RWPE2 (cell line): ENCODE measurements at regions not wholly inside any gene's neighbourhood (a gene's known extent, or its start where the extent isn't known, plus 50 kb on each side); places are given as distances from the start of the nearest gene placed in this dataset.

Experiments
- ATAC-seq: fragments of 200-7000 bp; cut with Tn5 transposase; 3 replicates; pipeline ENCODE4 v1.9.1; 2021; ENCODE audit warnings: low read depth
- DNase-seq: peaks from one replicate; pipeline ENCODE4 v3.0.0-alpha.2; 2020; ENCODE audit warnings: low spot score
- H3K27ac ChIP-seq: fragments of 450-650 bp; 2 replicates; pipeline ENCODE4 v1.5.1; 2017; ENCODE audit warnings: mild to moderate bottlenecking; ENCODE audit not compliant: poor library complexity, severe bottlenecking
- H3K27me3 ChIP-seq: fragments of 250-450 bp; sonication (Bioruptor Pico); 2 replicates; pipeline ENCODE4 v1.5.1; 2021; ENCODE audit warnings: mild to moderate bottlenecking, moderate library complexity; ENCODE audit not compliant: insufficient read depth, poor library complexity, severe bottlenecking
- H3K36me3 ChIP-seq: fragments of 250-450 bp; sonication (Bioruptor Pico); 2 replicates; pipeline ENCODE4 v1.5.1; 2020; ENCODE audit warnings: low read depth, mild to moderate bottlenecking, moderate library complexity
- H3K4me1 ChIP-seq: fragments of 250-450 bp; sonication (Bioruptor Pico); 2 replicates; pipeline ENCODE4 v1.5.1; 2021; ENCODE audit warnings: mild to moderate bottlenecking, moderate library complexity; ENCODE audit not compliant: insufficient read depth, poor library complexity, severe bottlenecking
- H3K4me3 ChIP-seq: fragments of 250-450 bp; sonication (Bioruptor Pico); 2 replicates; pipeline ENCODE4 v1.5.1; 2021; ENCODE audit warnings: mild to moderate bottlenecking, moderate library complexity; ENCODE audit not compliant: severe bottlenecking
- H3K9me3 ChIP-seq: fragments of 250-450 bp; sonication (Bioruptor Pico); 2 replicates; pipeline ENCODE4 v1.5.1; 2021; ENCODE audit warnings: mild to moderate bottlenecking, moderate library complexity; ENCODE audit not compliant: severe bottlenecking
- TF ChIP-seq, protein P1 (sequence below): fragments of 450-650 bp; IDR thresholded peaks from one replicate; pipeline ENCODE4 v1.5.1; 2017; ENCODE audit warnings: mild to moderate bottlenecking, moderate library complexity; ENCODE audit not compliant: poor library complexity, severe bottlenecking

DNA sequence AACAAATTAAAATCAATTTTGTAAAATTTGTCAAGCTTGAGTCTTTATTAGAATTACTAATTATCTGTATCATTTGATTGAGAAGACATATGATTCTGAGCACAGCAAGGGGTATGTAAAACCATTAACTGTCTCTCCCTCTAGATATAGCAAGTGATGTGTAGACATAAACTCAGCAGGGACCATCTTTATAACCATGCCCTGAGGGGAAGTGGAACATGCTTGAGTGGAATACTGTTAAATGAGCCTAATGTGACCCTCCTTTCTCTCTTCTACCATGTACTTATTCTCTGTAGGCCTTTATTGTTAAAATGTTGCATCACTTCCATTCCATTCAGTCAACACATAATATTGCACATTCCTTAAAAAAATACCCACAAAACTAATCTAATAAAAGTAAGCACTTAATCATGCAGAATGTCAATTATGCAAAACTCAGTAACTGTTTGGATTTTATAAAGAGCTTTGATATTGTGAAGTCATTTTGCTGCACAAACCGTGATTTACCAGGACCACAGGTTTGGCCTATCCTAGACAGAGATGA is 896.6 kb upstream of the MANEA start:
- peaks cover 12% of the 10 kb centered on the region for H3K4me1 ChIP-seq
- TF ChIP-seq, protein P1, sequence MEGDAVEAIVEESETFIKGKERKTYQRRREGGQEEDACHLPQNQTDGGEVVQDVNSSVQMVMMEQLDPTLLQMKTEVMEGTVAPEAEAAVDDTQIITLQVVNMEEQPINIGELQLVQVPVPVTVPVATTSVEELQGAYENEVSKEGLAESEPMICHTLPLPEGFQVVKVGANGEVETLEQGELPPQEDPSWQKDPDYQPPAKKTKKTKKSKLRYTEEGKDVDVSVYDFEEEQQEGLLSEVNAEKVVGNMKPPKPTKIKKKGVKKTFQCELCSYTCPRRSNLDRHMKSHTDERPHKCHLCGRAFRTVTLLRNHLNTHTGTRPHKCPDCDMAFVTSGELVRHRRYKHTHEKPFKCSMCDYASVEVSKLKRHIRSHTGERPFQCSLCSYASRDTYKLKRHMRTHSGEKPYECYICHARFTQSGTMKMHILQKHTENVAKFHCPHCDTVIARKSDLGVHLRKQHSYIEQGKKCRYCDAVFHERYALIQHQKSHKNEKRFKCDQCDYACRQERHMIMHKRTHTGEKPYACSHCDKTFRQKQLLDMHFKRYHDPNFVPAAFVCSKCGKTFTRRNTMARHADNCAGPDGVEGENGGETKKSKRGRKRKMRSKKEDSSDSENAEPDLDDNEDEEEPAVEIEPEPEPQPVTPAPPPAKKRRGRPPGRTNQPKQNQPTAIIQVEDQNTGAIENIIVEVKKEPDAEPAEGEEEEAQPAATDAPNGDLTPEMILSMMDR, result no peak
- H3K4me3 ChIP-seq, result no peak overlapping the region
- no peak for DNase-seq
- no peak for ATAC-seq
- H3K9me3 ChIP-seq, result no peaks in the 10 kb centered on the region
- no peak overlapping the region for H3K27ac ChIP-seq
- H3K27me3 ChIP-seq, result no peaks in the 10 kb centered on the region
- H3K36me3 ChIP-seq, result no peaks in the 10 kb centered on the region

DNA sequence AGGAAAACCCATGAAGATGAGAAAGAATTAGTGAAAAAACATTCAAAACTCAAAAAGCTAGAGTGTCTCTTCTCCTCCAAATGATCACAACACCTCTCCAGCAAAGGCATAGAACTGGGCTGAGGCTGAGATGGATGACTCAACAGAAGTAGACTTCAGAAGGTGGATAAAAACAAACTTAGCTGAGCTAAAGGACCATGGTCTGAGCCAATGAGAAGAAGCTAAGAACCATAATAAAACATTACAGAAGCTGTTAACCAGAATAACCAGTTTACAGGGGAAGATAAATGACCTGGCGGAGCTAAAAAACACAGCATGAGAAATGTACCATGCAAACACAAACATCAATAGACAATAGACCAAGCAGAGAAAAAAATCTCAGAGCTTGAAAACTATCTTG is 904.1 kb upstream of the MANEA start:
- no peaks in the 10 kb centered on the region for H3K27me3 ChIP-seq
- H3K36me3 ChIP-seq, result no peaks in the 10 kb centered on the region
- H3K4me1 ChIP-seq, result no peaks in the 10 kb centered on the region
- ATAC-seq (no peak), DNase-seq (no peak)
- H3K27ac ChIP-seq, result no peak overlapping the region
- TF ChIP-seq, protein P1, result no peak
- no peak overlapping the region for H3K4me3 ChIP-seq
- no peaks in the 10 kb centered on the region for H3K9me3 ChIP-seq

DNA sequence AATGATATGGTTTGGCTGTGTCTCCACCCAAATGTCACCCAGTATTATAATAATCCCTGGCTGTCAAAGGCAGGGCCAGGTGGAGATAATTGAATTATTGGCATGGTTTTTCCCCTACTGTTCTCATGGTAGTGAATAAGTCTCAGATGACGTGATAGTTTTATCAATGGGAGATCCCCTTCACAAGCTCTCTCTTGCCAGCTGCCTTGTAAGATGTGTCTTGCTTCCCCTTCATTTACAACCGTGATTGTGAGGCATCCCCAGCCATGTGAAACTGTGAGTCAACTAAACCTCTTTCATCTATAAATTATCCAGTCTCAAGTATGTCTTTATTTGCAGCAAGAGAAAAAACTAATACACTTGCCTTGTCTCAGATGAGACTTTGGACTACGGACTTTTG is 907.3 kb upstream of the MANEA start:
- no peaks in the 10 kb centered on the region for H3K9me3 ChIP-seq
- no peaks in the 10 kb centered on the region for H3K4me1 ChIP-seq
- no peak overlapping the region for H3K4me3 ChIP-seq
- TF ChIP-seq, protein P1, result no peak
- DNase-seq (no peak), ATAC-seq (no peak)
- no peaks in the 10 kb centered on the region for H3K27me3 ChIP-seq
- no peaks in the 10 kb centered on the region for H3K36me3 ChIP-seq
- H3K27ac ChIP-seq, result no peak overlapping the region

DNA sequence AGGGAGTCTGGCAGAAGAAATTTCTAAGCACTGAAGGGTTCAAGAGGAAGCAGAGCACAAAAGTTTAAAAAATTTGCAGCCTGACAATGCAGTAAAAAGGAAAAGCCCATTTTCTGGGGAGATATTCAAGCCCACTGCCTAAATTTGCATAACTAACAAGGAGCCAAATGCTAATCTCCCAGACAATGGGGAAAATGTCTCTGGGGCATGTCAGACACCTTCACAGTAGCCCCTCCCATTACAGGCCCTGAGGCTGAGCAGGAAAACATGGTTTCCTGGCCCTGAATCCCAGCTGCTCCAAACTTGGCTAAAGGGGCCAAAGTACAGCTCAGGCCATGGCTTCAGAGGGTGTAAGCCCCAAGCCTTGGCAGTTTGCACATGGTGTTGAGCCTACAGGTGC is 908.5 kb upstream of the MANEA start:
- no peaks in the 10 kb centered on the region for H3K27me3 ChIP-seq
- H3K36me3 ChIP-seq, result no peaks in the 10 kb centered on the region
- ATAC-seq (no peak), DNase-seq (no peak)
- TF ChIP-seq, protein P1, result no peak
- H3K4me1 ChIP-seq, result no peaks in the 10 kb centered on the region
- no peak overlapping the region for H3K4me3 ChIP-seq
- H3K9me3 ChIP-seq, result no peaks in the 10 kb centered on the region
- H3K27ac ChIP-seq, result no peak overlapping the region

DNA sequence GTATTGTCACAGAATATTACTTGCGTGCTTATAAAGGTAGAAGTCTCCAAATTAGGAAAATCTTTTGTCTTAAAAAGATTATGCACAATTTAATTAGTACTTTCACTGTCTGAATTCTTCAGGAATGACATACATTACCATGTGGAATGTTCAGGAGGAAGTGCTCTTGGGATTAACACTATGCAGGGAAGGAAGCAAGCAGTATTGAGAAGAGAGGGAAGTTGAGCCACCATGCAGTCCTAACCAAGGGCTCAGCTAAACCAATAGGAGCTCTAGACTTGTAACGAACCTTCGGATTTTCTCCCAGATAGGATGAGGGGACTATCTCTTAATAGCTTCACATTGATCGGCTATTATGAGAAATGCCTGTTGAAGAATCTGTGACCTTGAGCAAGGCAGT is 918.4 kb upstream of the MANEA start:
- ATAC-seq, result no peak
- DNase-seq, result no peak
- Histone ChIP-seq H3K36me3 (no peaks in the 10 kb centered on the region), H3K4me1 (no peaks in the 10 kb centered on the region), H3K27me3 (no peaks in the 10 kb centered on the region), H3K9me3 (no peaks in the 10 kb centered on the region), H3K4me3 (no peak overlapping the region), H3K27ac (no peak overlapping the region)
- TF ChIP-seq, protein P1, result no peak
